ENCODE measurements at regions not wholly inside any gene's neighbourhood (a gene's known extent, or its start where the extent isn't known, plus 50 kb on each side); places are given as distances from the start of the nearest gene placed in this dataset.
A peak's percentile ranks its signal among the peaks of the same experiment; 100 is the strongest.

- Mint-ChIP-seq H3K27ac (no peak overlapping the region), H3K36me3 (ENCODE audit: insufficient read depth) (no peaks in the 10 kb centered on the region), H3K4me3 (ENCODE audit: low read depth) (no peak overlapping the region), H3K9me3 (ENCODE audit: low read depth) (no peaks in the 10 kb centered on the region), H3K27me3 (peaks cover 10% of the 10 kb centered on the region), H3K4me1 (ENCODE audit: low read depth) (peaks cover 14% of the 10 kb centered on the region)
- no peak for TF ChIP-seq CTCF (IDR thresholded peaks at IDR 0.05; ENCODE audit: unreplicated experiment)
- DNase-seq (ENCODE audit: low spot score, unreplicated experiment): no peak
Measured at GRCh38 chr11:116190861-116191260, 581.9 kb downstream of the BUD13 start.

- peaks cover 11% of the 10 kb centered on the region for H3K4me1 Mint-ChIP-seq (ENCODE audit: low read depth)
- H3K27me3 Mint-ChIP-seq: peaks cover 12% of the 10 kb centered on the region
- H3K36me3 Mint-ChIP-seq (ENCODE audit: insufficient read depth): no peaks in the 10 kb centered on the region
- H3K9me3 Mint-ChIP-seq (ENCODE audit: low read depth): no peaks in the 10 kb centered on the region
- no peak overlapping the region for H3K4me3 Mint-ChIP-seq (ENCODE audit: low read depth)
- no peak overlapping the region for H3K27ac Mint-ChIP-seq
- TF ChIP-seq CTCF (IDR thresholded peaks at IDR 0.05; ENCODE audit: unreplicated experiment): peak; percentile 13
- DNase-seq (ENCODE audit: low spot score, unreplicated experiment): no peak
Measured at GRCh38 chr11:116189408-116190170, 583.2 kb downstream of the BUD13 start.

- Mint-ChIP-seq H3K9me3 (ENCODE audit: low read depth) (no peaks in the 10 kb centered on the region), H3K27ac (no peak overlapping the region), H3K4me1 (ENCODE audit: low read depth) (peaks cover 4% of the 10 kb centered on the region), H3K27me3 (peaks cover 15% of the 10 kb centered on the region), H3K36me3 (ENCODE audit: insufficient read depth) (no peaks in the 10 kb centered on the region), H3K4me3 (ENCODE audit: low read depth) (no peak overlapping the region)
- TF ChIP-seq CTCF (IDR thresholded peaks at IDR 0.05; ENCODE audit: unreplicated experiment): no peak
- DNase-seq (ENCODE audit: low spot score, unreplicated experiment): no peak
Measured at GRCh38 chr11:116188350-116188749, 584.4 kb downstream of the BUD13 start.

GRCh38 chr11:116187026-116187425 lies 585.8 kb downstream of the BUD13 start:
- no peak for DNase-seq (ENCODE audit: low spot score, unreplicated experiment)
- Mint-ChIP-seq H3K4me3 (ENCODE audit: low read depth) (no peak overlapping the region), H3K27me3 (peaks cover 18% of the 10 kb centered on the region), H3K27ac (no peak overlapping the region), H3K4me1 (ENCODE audit: low read depth) (peaks cover 1% of the 10 kb centered on the region), H3K36me3 (ENCODE audit: insufficient read depth) (no peaks in the 10 kb centered on the region), H3K9me3 (ENCODE audit: low read depth) (no peaks in the 10 kb centered on the region)
- TF ChIP-seq CTCF (IDR thresholded peaks at IDR 0.05; ENCODE audit: unreplicated experiment): no peak

GRCh38 chr11:116185551-116185950 lies 587.2 kb downstream of the BUD13 start:
- peaks cover 26% of the 10 kb centered on the region for H3K27me3 Mint-ChIP-seq
- H3K36me3 Mint-ChIP-seq (ENCODE audit: insufficient read depth): no peaks in the 10 kb centered on the region
- no peak overlapping the region for H3K4me3 Mint-ChIP-seq (ENCODE audit: low read depth)
- H3K4me1 Mint-ChIP-seq (ENCODE audit: low read depth): peaks cover 1% of the 10 kb centered on the region
- no peaks in the 10 kb centered on the region for H3K9me3 Mint-ChIP-seq (ENCODE audit: low read depth)
- no peak overlapping the region for H3K27ac Mint-ChIP-seq
- DNase-seq (ENCODE audit: low spot score, unreplicated experiment): no peak
- TF ChIP-seq CTCF (IDR thresholded peaks at IDR 0.05; ENCODE audit: unreplicated experiment): no peak

Measured in progenitor cell of endocrine pancreas (in vitro differentiated cells).